Hematopoietic multipotent progenitor cell (in vitro differentiated cells): ENCODE measurements at regions not wholly inside any gene's neighbourhood (a gene's known extent, or its start where the extent isn't known, plus 50 kb on each side); places are given as distances from the start of the nearest gene placed in this dataset.
"Not testable (repeated sequence)": the region's sequence is repeated elsewhere in the genome, so short reads cannot be mapped to it uniquely, and the experiment has no call there.

Source experiments
- DNase-seq, 3 donors: peaks; one replicate each; pipeline ENCODE4 v3.0.0-alpha.2; 2011 to 2015; ENCODE audit warnings: low read depth in 2 of 3, low spot score in 2 of 3
- small RNA-seq: library from RNA; depleted of rRNA; stranded (forward); fragments of <200 nt; gene quantifications from one replicate; pipeline ENCODE3, GENCODE V24; 2012

DNA sequence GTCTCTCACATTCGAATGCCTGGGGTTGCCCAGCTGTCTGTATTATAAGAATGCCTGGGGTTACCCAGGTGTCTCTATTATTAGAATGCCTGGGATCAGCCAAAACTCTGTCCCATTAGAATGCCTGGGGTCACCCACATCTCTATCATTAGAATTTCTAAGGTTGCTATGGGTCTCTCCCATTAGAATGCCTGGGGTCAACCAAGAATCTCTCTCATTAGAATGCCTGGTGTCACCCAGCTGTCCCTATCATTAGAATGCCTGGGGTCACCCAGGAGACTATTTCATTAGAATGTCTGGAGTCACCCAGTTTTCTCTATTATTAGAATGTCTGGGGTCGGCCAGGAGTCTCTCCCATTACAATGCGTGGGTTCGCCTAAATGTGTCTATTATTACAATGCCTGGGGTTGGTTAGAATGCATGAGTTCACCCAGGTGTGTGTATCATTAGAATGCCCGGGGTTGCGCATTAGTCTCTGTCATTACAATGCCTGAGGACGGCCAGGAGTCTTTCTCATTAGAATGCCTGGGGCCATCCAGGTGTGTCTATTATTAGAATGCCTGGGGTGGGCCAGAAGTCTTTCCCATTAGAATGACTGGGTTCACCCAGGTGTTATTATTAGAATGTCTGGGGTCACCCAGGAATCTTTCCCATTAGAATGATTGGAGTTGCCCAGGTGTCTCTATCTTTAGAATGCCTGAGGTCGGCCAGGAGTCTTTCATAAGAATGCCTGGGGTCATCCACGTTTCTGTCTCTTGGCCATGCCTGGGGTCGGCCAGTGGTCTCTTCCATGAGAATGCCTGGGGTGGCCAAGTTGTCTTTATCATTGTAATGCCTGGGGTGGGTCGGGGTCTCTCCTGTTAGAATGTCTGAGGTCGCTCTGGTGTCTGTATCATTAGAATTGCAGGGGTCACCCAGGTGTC is 59.6 kb downstream of the RNF187 start:
- no peak for DNase-seq

DNA sequence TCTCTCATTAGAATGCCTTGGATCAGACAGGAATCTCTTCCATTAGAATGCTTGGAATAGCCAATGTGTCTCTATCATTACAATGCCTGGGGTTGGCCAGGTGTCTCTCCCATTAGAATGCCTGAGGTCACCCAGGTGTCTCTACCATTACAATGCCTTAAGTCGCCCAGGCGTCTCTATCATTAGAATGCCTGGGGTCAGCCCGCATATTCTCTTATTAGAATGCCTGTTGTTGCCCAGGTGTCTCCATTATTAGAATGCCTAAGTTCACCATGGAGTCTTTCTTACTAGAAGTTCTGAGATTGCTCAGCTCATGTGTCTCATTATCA is 60.2 kb downstream of the RNF187 start:
- DNase-seq: no peak

- DNase-seq: no peak
Measured at GRCh38 chr1:228548788-228549187, 61.6 kb downstream of the RNF187 start.

GRCh38 chr1:228552596-228553176 is 65.5 kb downstream of the RNF187 start:
- no peak for DNase-seq

GRCh38 chr1:228554107-228554506 is 66.9 kb downstream of the RNF187 start:
- no peak for DNase-seq

DNA sequence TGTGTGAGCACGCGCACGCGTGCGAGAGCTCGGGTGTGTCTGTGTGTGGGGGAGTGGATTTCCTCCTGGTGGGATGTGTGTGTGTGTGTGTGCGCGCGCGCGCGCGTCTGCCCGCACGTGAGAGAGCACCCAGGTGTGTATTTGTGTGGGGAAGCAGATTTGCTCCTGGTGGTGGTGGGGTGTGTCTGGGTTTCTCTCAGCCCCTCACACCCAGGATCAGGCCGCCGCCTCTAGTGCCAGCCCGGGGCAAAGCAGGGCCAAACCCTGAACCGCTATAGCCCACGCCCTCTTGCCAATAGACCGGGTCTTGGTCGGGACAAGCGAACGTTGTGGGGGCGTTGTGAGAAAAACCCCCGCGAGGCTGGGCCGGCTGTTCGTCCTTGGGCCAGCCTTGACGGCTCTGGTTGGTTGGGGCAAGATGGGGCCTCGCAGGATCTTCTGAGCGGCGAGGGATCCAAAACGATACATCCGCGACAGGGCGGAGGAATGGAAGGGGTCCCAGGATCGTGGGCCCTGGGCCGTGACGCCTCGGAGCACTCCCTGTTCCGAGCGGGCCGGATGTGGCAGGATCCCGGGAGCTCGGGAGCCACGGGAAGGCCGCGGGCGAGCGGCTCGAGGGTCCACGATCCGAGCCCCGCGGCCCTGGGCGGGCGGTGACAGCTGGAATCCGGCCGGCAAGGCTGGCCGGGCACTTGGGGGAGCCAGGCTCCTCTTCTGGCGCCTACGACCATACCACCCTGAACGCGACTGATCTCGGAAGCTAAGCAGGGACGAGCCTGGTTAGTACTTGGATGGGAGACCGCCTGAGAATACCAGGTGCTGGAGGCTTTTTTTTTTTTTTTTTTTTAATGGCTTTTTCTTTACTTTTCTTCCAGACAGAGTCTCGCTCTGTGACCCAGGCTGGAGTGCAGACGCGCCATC is 68.2 kb downstream of the RNF187 start:
- peak in 1 of 3 donors; percentile 16 for DNase-seq

DNA sequence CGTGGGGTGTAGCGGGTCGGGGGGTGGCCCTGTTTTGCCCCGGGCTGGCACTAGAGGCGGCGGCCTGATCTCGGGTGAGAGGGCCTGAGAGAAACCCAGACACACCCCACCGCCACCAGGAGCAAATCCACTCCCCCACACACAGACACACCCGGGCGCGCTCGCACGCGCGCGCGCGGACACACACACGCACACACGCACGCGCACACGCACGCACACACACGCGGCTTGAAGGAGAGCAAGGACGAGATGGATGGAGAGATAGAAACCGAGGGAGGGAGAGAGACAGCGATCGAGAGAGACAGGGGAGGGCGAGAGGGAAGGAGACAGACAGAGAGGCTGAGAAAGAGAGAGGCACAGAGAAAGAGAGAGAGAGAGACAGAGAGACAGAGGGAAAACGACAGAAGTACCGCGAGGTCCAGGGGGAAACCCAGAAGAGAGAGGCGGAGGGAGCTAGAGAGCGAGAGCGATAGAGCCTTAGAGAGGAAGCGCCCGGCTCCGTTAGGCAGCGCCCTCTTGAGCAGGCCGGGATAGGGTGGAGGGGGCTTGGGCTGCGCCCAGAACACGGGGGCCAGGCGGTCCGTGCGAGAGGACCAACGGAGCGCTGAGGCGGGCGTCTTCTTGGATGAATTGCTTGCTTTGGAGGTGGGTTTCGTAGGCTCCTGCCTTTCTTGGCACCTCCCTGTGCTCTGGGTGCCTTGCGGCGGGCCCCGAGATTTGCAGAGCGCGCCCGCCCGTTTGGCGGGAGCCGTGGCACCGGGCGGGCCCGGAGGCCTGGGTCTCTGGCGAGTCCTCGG is 69.7 kb downstream of the RNF187 start:
- not testable (repeated sequence) for DNase-seq

Small RNAs in the stretch of these regions (small RNA-seq; reads per million reads assigned to genes)
- 5.8 reads per million, percentile 88 among the genes with 10 or more reads in this experiment for gene RNA5SP19
